Heart left ventricle (tissue), 13 donors: ENCODE measurements at regions not wholly inside any gene's neighbourhood (a gene's known extent, or its start where the extent isn't known, plus 50 kb on each side); places are given as distances from the start of the nearest gene placed in this dataset.

Experiments used
- CTCF ChIP-seq, 12 donors: fragments of 200-600 bp; sonication (generic) in 4 of 12; IDR thresholded peaks; one replicate each; pipeline versions ENCODE4 v1.5.0 to v1.8.0; 2018 to 2022; ENCODE audit warnings: antibody characterized with exemption in 12 of 12, mild to moderate bottlenecking in 5 of 12
- POLR2A ChIP-seq, 2 donors: fragments of 450-650 bp; IDR thresholded peaks; one replicate each; pipeline ENCODE4 v1.6.1; 2017; ENCODE audit warnings: antibody characterized with exemption in 2 of 2, mild to moderate bottlenecking in 2 of 2, moderate library complexity in 2 of 2
- donor health status: ischemic (EF 13 %, LVEDD 7.1; RV severe dilation, severe dysfunction).
- donor health status: DM: no; HTN: yes; CAD: no.
- donor health status: DM: no; HTN: no; CAD: no.
- donor health status: ischemic (EF 25% LVEDD 6.9; RV normal size, moderate dysfunction).
- donor health status: ischemic (EF 25% LVEDD 5.7; RV mildly dilated, moderate dysfunction).
- donor health status: ischemic (EF 35%, LVEDD 5.7; RV mildly dilated, moderate dysfunction).
- donor health status: nonischemic (EF 11% LVEDD 7.7; RV severe dilation, severe dysfunction).
- donor health status: DM: yes; HTN: yes; CAD: no.
- donor health status: PGD.
- donor health status: ischemic (EF 29% LVEDD 5.4; RV normal size, mild dysfunction).
- donor health status: nonischemic (EF 23%, LVEDD 6.1; RV moderate dilation, normal function).

GRCh38 chr1:90349510-90349909 lies 354.6 kb downstream of the ZNF326 start:
- no peak for TF ChIP-seq CTCF (IDR thresholded peaks at IDR 0.05)
- no peak for TF ChIP-seq POLR2A (IDR thresholded peaks at IDR 0.05)
